Breast epithelium (tissue), 3 donors: ENCODE measurements at regions not wholly inside any gene's neighbourhood (a gene's known extent, or its start where the extent isn't known, plus 50 kb on each side); places are given as distances from the start of the nearest gene placed in this dataset.

Experiments
- CTCF ChIP-seq, 3 donors: fragments of 450-650 bp; IDR thresholded peaks; one replicate each; pipeline ENCODE4 v1.5.1; 2016 to 2017; ENCODE audit warnings: antibody characterized with exemption in 3 of 3, mild to moderate bottlenecking in 3 of 3, moderate library complexity in 3 of 3
- POLR2A ChIP-seq: fragments of 450-650 bp; IDR thresholded peaks from one replicate; pipeline ENCODE4 v1.6.1; 2016; ENCODE audit warnings: antibody characterized with exemption, mild to moderate bottlenecking, moderate library complexity
- POLR2AphosphoS5 ChIP-seq, 3 donors: sonication (generic); formaldehyde crosslinking; IDR thresholded peaks; one replicate each; pipeline ENCODE4 v1.6.1; 2017; ENCODE audit warnings: antibody characterized with exemption in 3 of 3

- no peak for TF ChIP-seq CTCF (IDR thresholded peaks at IDR 0.05)
- TF ChIP-seq POLR2A: no peak
- no peak for TF ChIP-seq POLR2AphosphoS5 (IDR thresholded peaks at IDR 0.05)
Observed at GRCh38 chr12:92470608-92471021, 232.2 kb upstream of the PLEKHG7 start.
